NB4 (cell line): ENCODE measurements at regions not wholly inside any gene's neighbourhood (a gene's known extent, or its start where the extent isn't known, plus 50 kb on each side); places are given as distances from the start of the nearest gene placed in this dataset.

Experiments
- CTCF ChIP-seq: IDR thresholded peaks from one replicate; pipeline ENCODE4 v1.5.1; 2012; ENCODE audit warnings: low read depth, low read length
- POLR2A ChIP-seq: IDR thresholded peaks from 2 replicates; pipeline ENCODE4 v1.6.1; 2011; ENCODE audit warnings: mild to moderate bottlenecking; ENCODE audit not compliant: insufficient read length; ENCODE audit errors: extremely low read depth

DNA sequence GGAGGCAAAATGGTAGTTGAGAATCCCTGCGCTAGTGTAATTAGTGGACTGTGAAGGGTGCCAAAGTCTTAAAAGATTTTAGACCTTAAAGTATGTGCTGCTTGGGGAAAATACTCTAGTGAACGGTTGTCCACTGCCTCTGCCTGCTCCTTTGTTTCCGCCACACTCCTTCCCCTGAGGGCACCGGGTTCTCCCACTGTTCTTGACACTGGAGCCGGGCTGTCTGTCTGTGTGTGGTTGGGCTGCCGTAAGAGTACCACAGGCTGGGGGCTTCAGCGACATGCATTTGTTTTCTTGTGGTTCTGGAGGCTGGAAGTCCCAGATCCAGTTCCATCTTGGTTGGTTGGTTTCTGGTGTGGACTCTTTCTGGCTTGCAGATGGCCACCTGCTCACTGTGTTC is 76.2 kb downstream of the CLDN34 start:
- TF ChIP-seq CTCF (no peak), POLR2A (no peak)
